IMR-90 (cell line): ENCODE measurements at regions not wholly inside any gene's neighbourhood (a gene's known extent, or its start where the extent isn't known, plus 50 kb on each side); places are given as distances from the start of the nearest gene placed in this dataset.

ENCODE experiments used
- ATAC-seq: fragments of 200-7000 bp; cut with Tn5 transposase; 2 replicates; pipeline ENCODE4 v1.9.1; 2020; ENCODE audit warnings: low read depth, mild to moderate bottlenecking, moderate library complexity
- BruUV-seq: library from RNA; stranded (reverse); fragments of 400-500 nt; replicated peaks from 2 replicates; lab custom pipeline; 2021; lab: Mats Ljungman, UMichigan
- CTCF ChIA-PET: fragments of 300-600 bp; formaldehyde crosslinking; extraction: SDS; loops from one replicate; lab custom pipeline; 2021; ENCODE audit warnings: antibody characterized with exemption; lab: Yijun Ruan, JAX
- POLR2A ChIA-PET: fragments of 300-600 bp; sonication (Branson Sonifier 250); formaldehyde crosslinking; loops from one replicate; lab custom pipeline; 2022; ENCODE audit warnings: antibody characterized with exemption; ENCODE audit not compliant: unreplicated experiment; lab: Charles Lee
- DNase-seq: peaks from one replicate; pipeline ENCODE4 v3.0.0; 2013
- H2AFZ ChIP-seq: replicated peaks from 2 replicates; pipeline ENCODE3; 2013; ENCODE audit warnings: low read length, mild to moderate bottlenecking; ENCODE audit not compliant: poor library complexity
- H2AK5ac ChIP-seq: 2 replicates; pipeline ENCODE4 v1.6.1; 2013; ENCODE audit warnings: low read depth, low read length, inconsistent platforms
- H2AK9ac ChIP-seq: replicated peaks from 2 replicates; pipeline ENCODE3; 2013; ENCODE audit warnings: mild to moderate bottlenecking, low read depth, low read length, moderate library complexity; ENCODE audit not compliant: poor library complexity
- H2BK120ac ChIP-seq: 2 replicates; pipeline ENCODE4 v1.6.1; 2013; ENCODE audit warnings: low read depth, low read length, inconsistent platforms
- H2BK15ac ChIP-seq: 3 replicates; pipeline ENCODE4 v1.6.1; 2013; ENCODE audit warnings: low read depth, low read length, inconsistent platforms
- H2BK20ac ChIP-seq: 2 replicates; pipeline ENCODE4 v1.6.1; 2013; ENCODE audit warnings: low read depth, mild to moderate bottlenecking, inconsistent platforms, low read length, moderate library complexity
- H2BK5ac ChIP-seq: 2 replicates; pipeline ENCODE4 v1.6.1; 2013; ENCODE audit warnings: mild to moderate bottlenecking, low read depth, low read length, inconsistent platforms; ENCODE audit not compliant: poor library complexity, severe bottlenecking
- H3K14ac ChIP-seq: replicated peaks from 2 replicates; pipeline ENCODE4 v1.6.1; 2013; ENCODE audit warnings: low read depth, low read length, inconsistent platforms
- H3K18ac ChIP-seq: 2 replicates; pipeline ENCODE4 v1.6.1; 2013; ENCODE audit warnings: low read depth, low read length, control low read depth
- H3K23ac ChIP-seq: 2 replicates; pipeline ENCODE4 v1.6.1; 2013; ENCODE audit warnings: low read depth, low read length, inconsistent platforms
- H3K27ac ChIP-seq: 2 replicates; pipeline ENCODE4 v1.5.1; 2013; ENCODE audit warnings: mild to moderate bottlenecking, control low read depth, low read length; ENCODE audit not compliant: insufficient read depth
- H3K27me3 ChIP-seq: 2 replicates; pipeline ENCODE4 v1.6.1; 2013; ENCODE audit warnings: low read length; ENCODE audit not compliant: control insufficient read depth, insufficient read depth
- H3K36me3 ChIP-seq: 2 replicates; pipeline ENCODE4 v1.6.1; 2013; ENCODE audit warnings: low read length, mixed read lengths; ENCODE audit not compliant: control insufficient read depth, insufficient read depth
- H3K4ac ChIP-seq: 2 replicates; pipeline ENCODE4 v1.6.1; 2013; ENCODE audit warnings: low read depth, low read length, inconsistent platforms
- H3K4me1 ChIP-seq: 2 replicates; pipeline ENCODE4 v1.6.1; 2013; ENCODE audit warnings: low read length, mixed read lengths; ENCODE audit not compliant: control insufficient read depth, insufficient read depth
- H3K4me2 ChIP-seq: 2 replicates; pipeline ENCODE4 v1.6.1; 2013; ENCODE audit warnings: low read depth, mild to moderate bottlenecking, control low read depth, low read length, moderate library complexity
- H3K4me3 ChIP-seq: 2 replicates; pipeline ENCODE4 v1.5.1; 2013; ENCODE audit warnings: low read depth, mild to moderate bottlenecking, control low read depth, low read length, moderate library complexity; ENCODE audit not compliant: insufficient read depth
- H3K56ac ChIP-seq: 2 replicates; pipeline ENCODE4 v1.6.1; 2013; ENCODE audit warnings: low read length, inconsistent platforms; ENCODE audit not compliant: insufficient read depth; ENCODE audit errors: extremely low read depth
- H3K79me1 ChIP-seq, 2 experiments: 2 replicates each; pipeline ENCODE4 v1.6.1; 2013; ENCODE audit warnings: low read length in 2 of 2, inconsistent platforms in 1 of 2, low read depth in 1 of 2
- H3K9ac ChIP-seq: 2 replicates; pipeline ENCODE4 v1.6.1; 2013; ENCODE audit warnings: low read depth, low read length, control low read depth
- H3K9me1 ChIP-seq: 2 replicates; pipeline ENCODE4 v1.6.1; 2013; ENCODE audit warnings: low read length, inconsistent platforms; ENCODE audit not compliant: insufficient read depth
- H3K9me3 ChIP-seq: 2 replicates; pipeline ENCODE4 v1.6.1; 2013; ENCODE audit warnings: low read length; ENCODE audit not compliant: control insufficient read depth, insufficient read depth
- H4K20me1 ChIP-seq: 2 replicates; pipeline ENCODE4 v1.6.1; 2013; ENCODE audit warnings: low read length, inconsistent platforms; ENCODE audit not compliant: insufficient read depth
- H4K5ac ChIP-seq: 2 replicates; pipeline ENCODE4 v1.6.1; 2013; ENCODE audit warnings: mild to moderate bottlenecking, low read depth, low read length, control low read depth
- H4K8ac ChIP-seq, 2 experiments: 2 replicates each; pipeline ENCODE4 v1.6.1; 2013; ENCODE audit warnings: low read depth in 2 of 2, low read length in 2 of 2, control low read depth in 1 of 2, inconsistent platforms in 1 of 2
- H4K91ac ChIP-seq: 2 replicates; pipeline ENCODE4 v1.6.1; 2013; ENCODE audit warnings: low read depth, low read length, inconsistent platforms; ENCODE audit not compliant: insufficient read depth
- BHLHE40 ChIP-seq: fragments of 150-350 bp; IDR thresholded peaks from 2 replicates; pipeline ENCODE4 v1.6.1; 2016; ENCODE audit warnings: mild to moderate bottlenecking, low read depth, low read length
- CEBPB ChIP-seq: IDR thresholded peaks from 2 replicates; pipeline ENCODE4 v1.6.1; 2012; ENCODE audit warnings: low read depth, low read length, improper control_type of control experiment
- CHD1 ChIP-seq: IDR thresholded peaks from 2 replicates; pipeline ENCODE4 v1.6.1; 2012; ENCODE audit warnings: low read depth, low read length, improper control_type of control experiment
- FOS ChIP-seq: fragments of 150-350 bp; IDR thresholded peaks from 2 replicates; pipeline ENCODE4 v1.6.1; 2016; ENCODE audit warnings: low read depth, low read length
- MAFK ChIP-seq: IDR thresholded peaks from 2 replicates; pipeline ENCODE4 v1.6.1; 2012; ENCODE audit warnings: low read depth, low read length, improper control_type of control experiment
- MAZ ChIP-seq: IDR thresholded peaks from 2 replicates; pipeline ENCODE4 v1.6.1; 2012; ENCODE audit warnings: low read depth, mild to moderate bottlenecking, low read length, improper control_type of control experiment, moderate library complexity, borderline replicate concordance
- MXI1 ChIP-seq: IDR thresholded peaks from 2 replicates; pipeline ENCODE4 v1.6.1; 2012; ENCODE audit warnings: low read depth, mild to moderate bottlenecking, low read length, moderate library complexity, borderline replicate concordance
- NFE2L2 ChIP-seq: fragments of 150-350 bp; IDR thresholded peaks from 2 replicates; pipeline ENCODE4 v1.6.1; 2016; ENCODE audit warnings: low read depth, mild to moderate bottlenecking, low read length
- POLR2A ChIP-seq: IDR thresholded peaks from 2 replicates; pipeline ENCODE4 v1.6.1; 2012; ENCODE audit warnings: mild to moderate bottlenecking, low read depth, low read length
- RAD21 ChIP-seq: IDR thresholded peaks from 2 replicates; pipeline ENCODE4 v1.6.1; 2012; ENCODE audit warnings: low read length, improper control_type of control experiment
- RCOR1 ChIP-seq: IDR thresholded peaks from 2 replicates; pipeline ENCODE4 v1.6.1; 2012; ENCODE audit warnings: mild to moderate bottlenecking, low read length, improper control_type of control experiment; ENCODE audit not compliant: insufficient replicate concordance
- RFX5 ChIP-seq: IDR thresholded peaks from 2 replicates; pipeline ENCODE4 v1.8.0; 2012; ENCODE audit warnings: low read depth, mild to moderate bottlenecking, low read length, moderate library complexity
- SMC3 ChIP-seq: fragments of 150-350 bp; IDR thresholded peaks from 2 replicates; pipeline ENCODE4 v1.6.1; 2016; ENCODE audit warnings: low read depth, mild to moderate bottlenecking, antibody characterized with exemption, low read length, moderate library complexity
- WGBS, 2 experiments: methylation state at CpG; one replicate each; pipeline versions ENCODE4 v1.1.5 to v1.1.7; 2013; ENCODE audit warnings: missing lambda C conversion rate in 2 of 2; ENCODE audit not compliant: insufficient read length in 1 of 2; ENCODE audit errors: extremely low coverage in 2 of 2; 5-methylcytosine and 5-hydroxymethylcytosine counted together
- dilution Hi-C: fragments of 300-500 bp; cut with HindIII; formaldehyde crosslinking; loops from one replicate; pipeline ENCODE4 v1.14.3; 2018; ENCODE audit warnings: low sequenced_read_pairs; ENCODE audit not compliant: unreplicated experiment
- in situ Hi-C: fragments of 300-500 bp; cut with MboI; formaldehyde crosslinking; loops from 3 replicates; pipeline ENCODE4 v1.14.3; 2019; ENCODE audit warnings: low sequenced_read_pairs, inconsistent platforms, mixed read lengths
- intact Hi-C: fragments of 100-400 bp; cut with micrococcal nuclease; formaldehyde crosslinking; loops from 2 replicates; pipeline ENCODE4 v1.10.0; 2022
- TF ChIP-seq, protein P1 (sequence below): fragments of 150-350 bp; IDR thresholded peaks from 2 replicates; pipeline ENCODE4 v1.6.1; 2017; ENCODE audit warnings: mild to moderate bottlenecking, antibody characterized with exemption, low read length, low read depth
- TF ChIP-seq, protein P2 (sequence below): conservative IDR thresholded peaks from 2 replicates; pipeline ENCODE4 v1.5.1; 2012; ENCODE audit warnings: mild to moderate bottlenecking, low read depth, low read length, improper control_type of control experiment
- TF ChIP-seq, protein P3 (sequence below): fragments of 150-350 bp; IDR thresholded peaks from 2 replicates; pipeline ENCODE4 v1.6.1; 2016; ENCODE audit warnings: low read depth, mild to moderate bottlenecking, low read length, moderate library complexity, borderline replicate concordance

DNA sequence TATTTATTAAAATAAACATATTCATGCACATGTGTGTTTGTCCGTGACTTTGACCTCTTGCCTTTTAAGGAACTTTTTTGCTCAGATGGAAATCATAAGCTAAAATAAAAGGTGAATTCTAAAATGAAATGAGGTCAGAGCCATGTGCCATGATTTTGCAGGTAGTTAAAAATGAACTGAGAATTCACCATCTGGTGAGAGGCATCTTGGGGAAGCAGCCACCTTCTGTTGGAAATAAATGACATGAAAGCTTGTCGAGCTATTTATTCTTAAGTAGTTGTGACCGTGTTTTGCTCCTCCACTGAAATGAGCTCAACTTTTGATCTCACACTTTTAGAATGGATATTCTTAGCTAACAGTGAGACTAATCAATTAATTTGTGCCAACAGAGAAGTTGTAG lies 56.8 kb upstream of the CNOT2 start:
- no peak overlapping the region for H3K14ac ChIP-seq
- H3K56ac ChIP-seq = no peak overlapping the region
- no peak overlapping the region for H4K5ac ChIP-seq
- WGBS, 2 experiments = no CpG with 5 or more reads among the region's 3 CpGs
- no peak overlapping the region for H2AFZ ChIP-seq
- no peak overlapping the region for H2AK9ac ChIP-seq
- no peaks in the 10 kb centered on the region for H3K27me3 ChIP-seq
- ChIA-PET CTCF (no interaction called here), POLR2A (no interaction called here)
- no peak overlapping the region for H2BK5ac ChIP-seq
- ATAC-seq (no peak), DNase-seq (no peak)
- H3K4me3 ChIP-seq = no peak overlapping the region
- no peaks in the 10 kb centered on the region for H3K79me1 ChIP-seq
- H3K27ac ChIP-seq = no peak overlapping the region
- in situ Hi-C loops (no loop called here), intact Hi-C loops (no loop called here), dilution Hi-C loops (no loop called here)
- no peak overlapping the region for H2BK120ac ChIP-seq
- H2AK5ac ChIP-seq = no peak overlapping the region
- no peak overlapping the region for H3K18ac ChIP-seq
- no peak overlapping the region for H4K8ac ChIP-seq
- H4K91ac ChIP-seq = no peak overlapping the region
- no TSS peak for BruUV-seq
- H2BK15ac ChIP-seq = no peak overlapping the region
- no peaks in the 10 kb centered on the region for H3K9me1 ChIP-seq
- no peak overlapping the region for H2BK20ac ChIP-seq
- TF ChIP-seq BHLHE40 (no peak), RFX5 (no peak), SMC3 (no peak), CEBPB (no peak), MAZ (no peak), NFE2L2 (no peak), MXI1 (no peak), RCOR1 (no peak), CHD1 (no peak), RAD21 (no peak), FOS (no peak), POLR2A (no peak), MAFK (no peak)
- TF ChIP-seq, protein P1, sequence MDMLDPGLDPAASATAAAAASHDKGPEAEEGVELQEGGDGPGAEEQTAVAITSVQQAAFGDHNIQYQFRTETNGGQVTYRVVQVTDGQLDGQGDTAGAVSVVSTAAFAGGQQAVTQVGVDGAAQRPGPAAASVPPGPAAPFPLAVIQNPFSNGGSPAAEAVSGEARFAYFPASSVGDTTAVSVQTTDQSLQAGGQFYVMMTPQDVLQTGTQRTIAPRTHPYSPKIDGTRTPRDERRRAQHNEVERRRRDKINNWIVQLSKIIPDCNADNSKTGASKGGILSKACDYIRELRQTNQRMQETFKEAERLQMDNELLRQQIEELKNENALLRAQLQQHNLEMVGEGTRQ = no peak
- TF ChIP-seq, protein P2, sequence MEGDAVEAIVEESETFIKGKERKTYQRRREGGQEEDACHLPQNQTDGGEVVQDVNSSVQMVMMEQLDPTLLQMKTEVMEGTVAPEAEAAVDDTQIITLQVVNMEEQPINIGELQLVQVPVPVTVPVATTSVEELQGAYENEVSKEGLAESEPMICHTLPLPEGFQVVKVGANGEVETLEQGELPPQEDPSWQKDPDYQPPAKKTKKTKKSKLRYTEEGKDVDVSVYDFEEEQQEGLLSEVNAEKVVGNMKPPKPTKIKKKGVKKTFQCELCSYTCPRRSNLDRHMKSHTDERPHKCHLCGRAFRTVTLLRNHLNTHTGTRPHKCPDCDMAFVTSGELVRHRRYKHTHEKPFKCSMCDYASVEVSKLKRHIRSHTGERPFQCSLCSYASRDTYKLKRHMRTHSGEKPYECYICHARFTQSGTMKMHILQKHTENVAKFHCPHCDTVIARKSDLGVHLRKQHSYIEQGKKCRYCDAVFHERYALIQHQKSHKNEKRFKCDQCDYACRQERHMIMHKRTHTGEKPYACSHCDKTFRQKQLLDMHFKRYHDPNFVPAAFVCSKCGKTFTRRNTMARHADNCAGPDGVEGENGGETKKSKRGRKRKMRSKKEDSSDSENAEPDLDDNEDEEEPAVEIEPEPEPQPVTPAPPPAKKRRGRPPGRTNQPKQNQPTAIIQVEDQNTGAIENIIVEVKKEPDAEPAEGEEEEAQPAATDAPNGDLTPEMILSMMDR = no peak
- TF ChIP-seq, protein P3, sequence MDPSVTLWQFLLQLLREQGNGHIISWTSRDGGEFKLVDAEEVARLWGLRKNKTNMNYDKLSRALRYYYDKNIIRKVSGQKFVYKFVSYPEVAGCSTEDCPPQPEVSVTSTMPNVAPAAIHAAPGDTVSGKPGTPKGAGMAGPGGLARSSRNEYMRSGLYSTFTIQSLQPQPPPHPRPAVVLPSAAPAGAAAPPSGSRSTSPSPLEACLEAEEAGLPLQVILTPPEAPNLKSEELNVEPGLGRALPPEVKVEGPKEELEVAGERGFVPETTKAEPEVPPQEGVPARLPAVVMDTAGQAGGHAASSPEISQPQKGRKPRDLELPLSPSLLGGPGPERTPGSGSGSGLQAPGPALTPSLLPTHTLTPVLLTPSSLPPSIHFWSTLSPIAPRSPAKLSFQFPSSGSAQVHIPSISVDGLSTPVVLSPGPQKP = no peak
- no peaks in the 10 kb centered on the region for H3K4me1 ChIP-seq
- no peaks in the 10 kb centered on the region for H3K36me3 ChIP-seq
- H3K4me2 ChIP-seq = no peak overlapping the region
- H3K4ac ChIP-seq = no peak overlapping the region
- H3K9me3 ChIP-seq = no peaks in the 10 kb centered on the region
- H3K9ac ChIP-seq = no peak overlapping the region
- H3K23ac ChIP-seq = no peak overlapping the region
- H4K20me1 ChIP-seq = no peaks in the 10 kb centered on the region
